T-cell (primary cell): ENCODE measurements at regions not wholly inside any gene's neighbourhood (a gene's known extent, or its start where the extent isn't known, plus 50 kb on each side); places are given as distances from the start of the nearest gene placed in this dataset.
"Not testable (repeated sequence)": the region's sequence is repeated elsewhere in the genome, so short reads cannot be mapped to it uniquely, and the experiment has no call there.

Experiments used
- ATAC-seq, 4 experiments: fragments of 200-7000 bp in 3 of 4; fragments of 150-1000 bp in 1 of 4; cut with Tn5 transposase; replicated peaks in 1 of 4; 1 replicate in 3 of 4; 2 replicates in 1 of 4; pipeline ENCODE4 v1.10.0; 2021; ENCODE audit warnings: moderate library complexity in 3 of 4, mild to moderate bottlenecking in 2 of 4, moderate number of reproducible peaks in 1 of 4
- CTCF ChIA-PET, 2 donors: fragments of 300-600 bp; sonication (Branson Sonifier 250); formaldehyde crosslinking; loops; one replicate each; lab custom pipeline; 2022; ENCODE audit warnings: antibody characterized with exemption in 2 of 2; lab: Charles Lee
- POLR2A ChIA-PET, 2 donors: fragments of 300-600 bp; sonication (Branson Sonifier 250); formaldehyde crosslinking; loops; one replicate each; lab custom pipeline; 2022; ENCODE audit warnings: antibody characterized with exemption in 2 of 2; lab: Charles Lee
- DNase-seq, 35 experiments: peaks; one replicate each; pipeline versions ENCODE4 v3.0.0 to v3.0.0-alpha.2; 2013 to 2023
- H3K27ac ChIP-seq: one replicate; pipeline ENCODE4 v1.5.1; 2013; ENCODE audit warnings: low read length
- H3K27me3 ChIP-seq, 2 experiments: replicated peaks in 1 of 2; 1 replicate in 1 of 2; 2 replicates in 1 of 2; pipeline versions ENCODE4 v1.6.1 to v1.7.0; 2013; ENCODE audit warnings: low read length in 1 of 2, mixed read lengths in 1 of 2; ENCODE audit not compliant: control insufficient read depth in 2 of 2, insufficient read depth in 2 of 2; ENCODE audit errors: extremely low read depth in 1 of 2
- H3K36me3 ChIP-seq, 2 donors: 1 replicate in 1 of 2; 2 replicates in 1 of 2; pipeline versions ENCODE4 v1.6.1 to v1.7.0; 2013; ENCODE audit warnings: low read length in 1 of 2; ENCODE audit not compliant: control insufficient read depth in 2 of 2, insufficient read depth in 1 of 2; ENCODE audit errors: extremely low read depth in 1 of 2
- H3K4me1 ChIP-seq, 2 experiments: 1 replicate in 1 of 2; 2 replicates in 1 of 2; pipeline versions ENCODE4 v1.6.1 to v1.7.0; 2013; ENCODE audit warnings: low read length in 2 of 2, mixed read lengths in 1 of 2; ENCODE audit not compliant: insufficient read depth in 2 of 2, control insufficient read depth in 1 of 2; ENCODE audit errors: extremely low read depth in 1 of 2
- H3K4me3 ChIP-seq, 2 donors: 1 replicate in 1 of 2; 2 replicates in 1 of 2; pipeline versions ENCODE4 v1.5.1 to v1.7.0; 2013; ENCODE audit warnings: mild to moderate bottlenecking in 2 of 2, low read length in 1 of 2, moderate library complexity in 1 of 2; ENCODE audit not compliant: control insufficient read depth in 1 of 2; ENCODE audit errors: extremely low read depth in 1 of 2
- H3K9me3 ChIP-seq: 2 replicates; pipeline ENCODE4 v1.7.0; 2013
- H3K27ac Mint-ChIP-seq, 2 donors: one replicate each; pipeline ENCODE4 v1.8.0; 2020 to 2021; ENCODE audit warnings: mild to moderate bottlenecking in 2 of 2, mixed read lengths in 2 of 2
- H3K27me3 Mint-ChIP-seq, 2 donors: one replicate each; pipeline ENCODE4 v1.8.0; 2021 to 2022; ENCODE audit warnings: mixed read lengths in 2 of 2
- H3K36me3 Mint-ChIP-seq: one replicate; pipeline ENCODE4 v1.8.0; 2021; ENCODE audit warnings: mixed read lengths
- H3K4me1 Mint-ChIP-seq, 3 donors: one replicate each; pipeline ENCODE4 v1.8.0; 2020 to 2022; ENCODE audit warnings: mixed read lengths in 3 of 3, mild to moderate bottlenecking in 1 of 3
- H3K4me3 Mint-ChIP-seq, 3 donors: one replicate each; pipeline ENCODE4 v1.8.0; 2020 to 2022; ENCODE audit warnings: mild to moderate bottlenecking in 3 of 3, mixed read lengths in 3 of 3, moderate library complexity in 3 of 3
- H3K9me3 Mint-ChIP-seq, 3 donors: one replicate each; pipeline ENCODE4 v1.8.0; 2020 to 2022; ENCODE audit warnings: mixed read lengths in 3 of 3
- whole genome bisulfite sequencing: methylation state at CpG from one replicate; pipeline ENCODE4 v1.1.5; 2013; ENCODE audit warnings: missing lambda C conversion rate; ENCODE audit not compliant: insufficient coverage; 5-methylcytosine and 5-hydroxymethylcytosine counted together

GRCh38 chr5:91757383-91757782 is 374.3 kb upstream of the ARRDC3 start:
- CTCF ChIA-PET, H3K27ac Mint-ChIP-seq, H3K4me1 Mint-ChIP-seq, DNase-seq, H3K27me3 Mint-ChIP-seq, ATAC-seq, H3K4me3 ChIP-seq, POLR2A ChIA-PET, H3K36me3 Mint-ChIP-seq, H3K27ac ChIP-seq, H3K4me3 Mint-ChIP-seq, H3K27me3 ChIP-seq, H3K4me1 ChIP-seq, H3K36me3 ChIP-seq, H3K9me3 ChIP-seq: not testable (repeated sequence)
- peaks cover 0 to 14% (median 4%) of the 10 kb centered on the region in 3 donors for H3K9me3 Mint-ChIP-seq
- WGBS: 100% methylated on average over 1 of the region's 4 CpGs

GRCh38 chr5:91754990-91755389 is 371.9 kb upstream of the ARRDC3 start:
- H3K9me3 Mint-ChIP-seq: peaks cover 0 to 14% (median 3%) of the 10 kb centered on the region in 3 donors
- H3K4me3 Mint-ChIP-seq: no peak overlapping the region
- H3K27ac Mint-ChIP-seq: no peak overlapping the region
- H3K36me3 Mint-ChIP-seq: no peaks in the 10 kb centered on the region
- no peak for DNase-seq
- Histone ChIP-seq H3K4me3 (no peak overlapping the region), H3K27me3 (no peaks in the 10 kb centered on the region), H3K36me3 (no peaks in the 10 kb centered on the region), H3K27ac (no peak overlapping the region), H3K9me3 (no peaks in the 10 kb centered on the region), H3K4me1 (no peaks in the 10 kb centered on the region)
- CTCF ChIA-PET: no interaction called here
- no peak for ATAC-seq
- no peaks in the 10 kb centered on the region for H3K4me1 Mint-ChIP-seq
- POLR2A ChIA-PET: no interaction called here
- WGBS: no CpG with 5 or more reads among the region's 1 CpG
- no peaks in the 10 kb centered on the region for H3K27me3 Mint-ChIP-seq

- H3K36me3 ChIP-seq, H3K4me1 Mint-ChIP-seq, H3K27me3 ChIP-seq, ATAC-seq, H3K9me3 ChIP-seq, POLR2A ChIA-PET, H3K36me3 Mint-ChIP-seq, H3K9me3 Mint-ChIP-seq, H3K4me3 Mint-ChIP-seq, H3K27me3 Mint-ChIP-seq, H3K4me1 ChIP-seq, H3K4me3 ChIP-seq, CTCF ChIA-PET, H3K27ac ChIP-seq, H3K27ac Mint-ChIP-seq, DNase-seq: not testable (repeated sequence)
- 93% methylated on average over 2 of the region's 5 CpGs for whole genome bisulfite sequencing
These were observed 361.4 kb upstream of the ARRDC3 start for GRCh38 chr5:91744470-91744869.

- POLR2A ChIA-PET: no interaction called here
- Histone ChIP-seq H3K27me3 (no peaks in the 10 kb centered on the region), H3K4me3 (no peak overlapping the region), H3K36me3 (no peaks in the 10 kb centered on the region), H3K4me1 (no peaks in the 10 kb centered on the region), H3K27ac (no peak overlapping the region), H3K9me3 (no peaks in the 10 kb centered on the region)
- no peaks in the 10 kb centered on the region for H3K27me3 Mint-ChIP-seq
- H3K4me1 Mint-ChIP-seq: no peaks in the 10 kb centered on the region
- H3K9me3 Mint-ChIP-seq: peaks cover 0 to 6% (median 0%) of the 10 kb centered on the region in 3 donors
- CTCF ChIA-PET: no interaction called here
- 57% methylated on average over 2 of the region's 3 CpGs for WGBS
- ATAC-seq: no peak
- no peak overlapping the region for H3K4me3 Mint-ChIP-seq
- no peak for DNase-seq
- H3K36me3 Mint-ChIP-seq: no peaks in the 10 kb centered on the region
- no peak overlapping the region for H3K27ac Mint-ChIP-seq
These were observed 359.4 kb upstream of the ARRDC3 start for GRCh38 chr5:91742550-91742949.

GRCh38 chr5:91741764-91742505 is 358.8 kb upstream of the ARRDC3 start:
- Histone ChIP-seq H3K4me3 (no peak overlapping the region), H3K4me1 (no peaks in the 10 kb centered on the region), H3K27me3 (no peaks in the 10 kb centered on the region), H3K36me3 (no peaks in the 10 kb centered on the region), H3K27ac (no peak overlapping the region), H3K9me3 (no peaks in the 10 kb centered on the region)
- DNase-seq (no peak), ATAC-seq (no peak)
- Mint-ChIP-seq H3K4me3 (no peak overlapping the region), H3K9me3 (peaks cover 0 to 6% (median 3%) of the 10 kb centered on the region in 3 donors), H3K4me1 (no peaks in the 10 kb centered on the region), H3K27ac (no peak overlapping the region), H3K27me3 (no peaks in the 10 kb centered on the region), H3K36me3 (no peaks in the 10 kb centered on the region)
- ChIA-PET CTCF (no interaction called here), POLR2A (no interaction called here)
- no CpG with 5 or more reads among the region's 7 CpGs for WGBS

DNA sequence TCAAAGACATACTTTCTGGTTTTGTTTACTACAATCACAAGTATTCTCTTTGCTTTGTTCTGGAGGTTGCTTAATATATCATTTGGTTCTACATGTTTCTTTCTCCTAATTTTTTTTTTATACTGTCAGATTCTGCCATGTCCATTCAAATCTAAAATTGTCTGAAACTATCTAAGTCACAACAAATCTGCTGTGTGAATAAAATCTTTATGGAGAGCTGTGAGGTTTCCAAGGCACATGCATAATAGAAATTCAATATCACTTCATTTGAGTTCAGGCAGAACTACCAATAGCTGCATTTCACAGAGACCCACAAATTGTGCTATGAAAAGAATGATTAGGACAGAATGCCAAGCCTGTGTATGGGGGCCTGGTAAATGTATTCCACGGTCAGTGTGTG is 346.9 kb upstream of the ARRDC3 start:
- POLR2A ChIA-PET: no interaction called here
- Histone ChIP-seq H3K4me1 (no peaks in the 10 kb centered on the region), H3K27ac (no peak overlapping the region), H3K4me3 (no peak overlapping the region), H3K36me3 (no peaks in the 10 kb centered on the region), H3K9me3 (no peaks in the 10 kb centered on the region), H3K27me3 (no peaks in the 10 kb centered on the region)
- Mint-ChIP-seq H3K4me3 (no peak overlapping the region), H3K4me1 (no peaks in the 10 kb centered on the region), H3K36me3 (no peaks in the 10 kb centered on the region), H3K9me3 (peaks cover 0 to 6% (median 0%) of the 10 kb centered on the region in 3 donors), H3K27ac (no peak overlapping the region), H3K27me3 (no peaks in the 10 kb centered on the region)
- CTCF ChIA-PET: no interaction called here
- ATAC-seq: no peak
- DNase-seq: no peak
- WGBS: no CpG with 5 or more reads among the region's 1 CpG

DNA sequence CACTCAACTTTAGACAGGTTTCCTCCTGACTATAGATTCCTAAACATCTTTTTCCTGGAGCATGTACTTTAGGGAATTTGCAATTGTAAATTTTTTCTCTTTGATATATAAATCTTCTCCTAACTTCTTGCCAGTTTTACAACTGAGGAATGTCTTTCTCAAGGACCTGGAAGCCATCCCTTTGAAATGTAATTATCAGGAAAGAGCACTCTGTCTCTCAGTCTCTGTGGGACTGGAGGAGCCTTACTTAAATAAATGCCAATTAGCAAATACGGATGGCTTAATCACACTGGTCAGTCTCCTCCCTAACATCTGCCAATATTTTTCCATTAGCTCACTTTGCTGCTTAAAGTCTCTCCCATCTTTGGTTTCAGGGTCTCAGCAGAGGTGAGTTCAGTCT is 344.3 kb upstream of the ARRDC3 start:
- no peaks in the 10 kb centered on the region for H3K36me3 ChIP-seq
- no peaks in the 10 kb centered on the region for H3K4me1 Mint-ChIP-seq

More for the DNA sequence above, 344.3 kb upstream of the ARRDC3 start:
- Histone ChIP-seq H3K4me1 (no peaks in the 10 kb centered on the region), H3K4me3 (no peak overlapping the region), H3K9me3 (no peaks in the 10 kb centered on the region), H3K27me3 (no peaks in the 10 kb centered on the region), H3K27ac (no peak overlapping the region)
- no peaks in the 10 kb centered on the region for H3K27me3 Mint-ChIP-seq
- ChIA-PET CTCF (no interaction called here), POLR2A (no interaction called here)
- H3K9me3 Mint-ChIP-seq: peaks cover 0 to 6% (median 0%) of the 10 kb centered on the region in 3 donors
- 57% methylated on average over 1 of the region's 1 CpG for WGBS
- H3K36me3 Mint-ChIP-seq: no peaks in the 10 kb centered on the region
- H3K4me3 Mint-ChIP-seq: no peak overlapping the region
- H3K27ac Mint-ChIP-seq: no peak overlapping the region
- DNase-seq (no peak), ATAC-seq (no peak)
